SK-N-SH (cell line): ENCODE measurements at regions not wholly inside any gene's neighbourhood (a gene's known extent, or its start where the extent isn't known, plus 50 kb on each side); places are given as distances from the start of the nearest gene placed in this dataset.

ENCODE experiments used
- RFX5 ChIP-seq: IDR thresholded peaks from 2 replicates; pipeline ENCODE4 v1.6.1; 2012; ENCODE audit warnings: mild to moderate bottlenecking, improper control_type of control experiment, low read length
- TF ChIP-seq, protein P1 (sequence below): IDR thresholded peaks from 2 replicates; pipeline ENCODE4 v1.4.0; 2012; ENCODE audit warnings: low read depth
- TF ChIP-seq, protein P2 (sequence below): fragments of 200-600 bp; sonication (generic); IDR thresholded peaks from 2 replicates; pipeline ENCODE4 v1.6.1; 2017; ENCODE audit warnings: antibody characterized with exemption, mild to moderate bottlenecking, moderate library complexity

GRCh38 chr20:40812415-40812925, 123.4 kb upstream of the MAFB start:
- TF ChIP-seq, protein P1, sequence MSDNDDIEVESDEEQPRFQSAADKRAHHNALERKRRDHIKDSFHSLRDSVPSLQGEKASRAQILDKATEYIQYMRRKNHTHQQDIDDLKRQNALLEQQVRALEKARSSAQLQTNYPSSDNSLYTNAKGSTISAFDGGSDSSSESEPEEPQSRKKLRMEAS: no peak
- TF ChIP-seq, protein P2, sequence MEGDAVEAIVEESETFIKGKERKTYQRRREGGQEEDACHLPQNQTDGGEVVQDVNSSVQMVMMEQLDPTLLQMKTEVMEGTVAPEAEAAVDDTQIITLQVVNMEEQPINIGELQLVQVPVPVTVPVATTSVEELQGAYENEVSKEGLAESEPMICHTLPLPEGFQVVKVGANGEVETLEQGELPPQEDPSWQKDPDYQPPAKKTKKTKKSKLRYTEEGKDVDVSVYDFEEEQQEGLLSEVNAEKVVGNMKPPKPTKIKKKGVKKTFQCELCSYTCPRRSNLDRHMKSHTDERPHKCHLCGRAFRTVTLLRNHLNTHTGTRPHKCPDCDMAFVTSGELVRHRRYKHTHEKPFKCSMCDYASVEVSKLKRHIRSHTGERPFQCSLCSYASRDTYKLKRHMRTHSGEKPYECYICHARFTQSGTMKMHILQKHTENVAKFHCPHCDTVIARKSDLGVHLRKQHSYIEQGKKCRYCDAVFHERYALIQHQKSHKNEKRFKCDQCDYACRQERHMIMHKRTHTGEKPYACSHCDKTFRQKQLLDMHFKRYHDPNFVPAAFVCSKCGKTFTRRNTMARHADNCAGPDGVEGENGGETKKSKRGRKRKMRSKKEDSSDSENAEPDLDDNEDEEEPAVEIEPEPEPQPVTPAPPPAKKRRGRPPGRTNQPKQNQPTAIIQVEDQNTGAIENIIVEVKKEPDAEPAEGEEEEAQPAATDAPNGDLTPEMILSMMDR: no peak
- TF ChIP-seq RFX5: no peak
